ENCODE measurements at regions not wholly inside any gene's neighbourhood (a gene's known extent, or its start where the extent isn't known, plus 50 kb on each side); places are given as distances from the start of the nearest gene placed in this dataset.

DNA sequence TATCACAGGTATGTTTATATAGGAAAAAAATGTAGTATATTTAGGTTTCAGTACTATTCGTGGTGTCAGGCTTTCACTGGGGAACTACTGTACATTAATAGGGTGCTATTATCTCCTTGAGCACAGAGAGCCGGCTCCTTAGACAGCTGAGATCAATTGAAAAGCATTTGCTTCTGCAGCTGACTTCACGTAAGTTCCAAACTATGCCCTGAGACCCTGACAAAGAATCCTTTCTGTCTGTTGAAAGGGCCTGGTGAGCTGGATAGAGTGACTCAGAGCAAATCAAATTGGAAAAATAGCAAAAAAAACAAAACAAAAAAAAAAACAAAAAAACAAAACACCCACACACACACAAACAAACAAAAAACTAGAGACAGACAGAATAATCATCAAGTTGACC, 652.0 kb downstream of the MTRR start:
- Histone ChIP-seq H3K4me3 (no peak overlapping the region), H3K9me3 (ENCODE audit: low read depth) (no peaks in the 10 kb centered on the region), H2AFZ (replicated peaks) (no peak overlapping the region), H3K9ac (no peak overlapping the region), H3K4me2 (peak overlapping the region; percentile 15), H3K36me3 (no peaks in the 10 kb centered on the region), H3K27me3 (no peaks in the 10 kb centered on the region), H3K27ac (peak overlapping the region; percentile 26), H3K4me1 (peaks cover 21% of the 10 kb centered on the region), H3K79me2 (ENCODE audit: low read depth) (no peaks in the 10 kb centered on the region), H3F3A (ENCODE audit: low read depth) (no peaks in the 10 kb centered on the region), H4K20me1 (ENCODE audit: low read depth) (no peaks in the 10 kb centered on the region)
- Mint-ChIP-seq H3K27ac (no peak overlapping the region), H3K4me1 (peaks cover 12% of the 10 kb centered on the region), H3K4me3 (no peak overlapping the region), H3K36me3 (no peaks in the 10 kb centered on the region), H3K27me3 (ENCODE audit: insufficient read depth, low read depth) (no peaks in the 10 kb centered on the region), H3K9me3 (no peaks in the 10 kb centered on the region)
- TF ChIP-seq EZH2 (IDR thresholded peaks at IDR 0.05) (no peak), CTCF (IDR thresholded peaks at IDR 0.05) (no peak), EZH2phosphoT487 (IDR thresholded peaks at IDR 0.05) (no peak)
- peak; percentile 52 for DNase-seq (ENCODE audit: low spot score)

DNA sequence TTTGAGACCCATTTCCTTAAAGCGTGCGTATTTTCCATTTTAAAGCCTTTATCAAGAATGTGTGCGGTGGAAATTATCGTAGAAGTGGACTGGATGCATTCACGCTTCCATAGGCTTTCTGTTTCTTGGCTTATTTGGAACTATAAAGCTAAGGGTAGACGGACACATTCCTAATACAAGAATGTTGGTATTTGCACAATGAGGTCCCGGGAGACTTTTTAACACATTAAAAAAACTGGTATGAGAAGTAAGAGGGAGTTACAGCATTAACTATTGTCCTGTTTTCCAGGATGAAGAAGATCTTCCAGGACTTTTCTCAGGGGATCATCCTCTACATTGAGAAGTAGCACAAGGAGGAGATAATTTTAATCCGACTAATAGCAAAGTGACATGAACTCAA, 653.0 kb downstream of the MTRR start:
- H3K4me1 Mint-ChIP-seq: peaks cover 12% of the 10 kb centered on the region
- no peak overlapping the region for H3K27ac ChIP-seq
- no peak overlapping the region for H3K4me2 ChIP-seq
- no peak for TF ChIP-seq EZH2phosphoT487 (IDR thresholded peaks at IDR 0.05)
- TF ChIP-seq EZH2 (IDR thresholded peaks at IDR 0.05): no peak
- no peak for TF ChIP-seq CTCF (IDR thresholded peaks at IDR 0.05)
- no peaks in the 10 kb centered on the region for H3K9me3 Mint-ChIP-seq
- H4K20me1 ChIP-seq (ENCODE audit: low read depth): no peaks in the 10 kb centered on the region
- H3K9me3 ChIP-seq (ENCODE audit: low read depth): no peaks in the 10 kb centered on the region
- H3K27me3 Mint-ChIP-seq (ENCODE audit: insufficient read depth, low read depth): no peaks in the 10 kb centered on the region
- no peak overlapping the region for H3K4me3 ChIP-seq
- no peak overlapping the region for H3K4me3 Mint-ChIP-seq
- H3K27ac Mint-ChIP-seq: no peak overlapping the region
- peaks cover 21% of the 10 kb centered on the region for H3K4me1 ChIP-seq
- H3K9ac ChIP-seq: no peak overlapping the region
- no peaks in the 10 kb centered on the region for H3K79me2 ChIP-seq (ENCODE audit: low read depth)
- no peaks in the 10 kb centered on the region for H3K36me3 ChIP-seq
- H3F3A ChIP-seq (ENCODE audit: low read depth): no peaks in the 10 kb centered on the region
- no peak overlapping the region for H2AFZ ChIP-seq (replicated peaks)
- H3K27me3 ChIP-seq: no peaks in the 10 kb centered on the region
- H3K36me3 Mint-ChIP-seq: no peaks in the 10 kb centered on the region
- no peak for DNase-seq (ENCODE audit: low spot score)

- Histone ChIP-seq H3F3A (ENCODE audit: low read depth) (no peaks in the 10 kb centered on the region), H3K36me3 (no peaks in the 10 kb centered on the region), H2AFZ (replicated peaks) (no peak overlapping the region), H3K4me3 (no peak overlapping the region), H3K4me2 (no peak overlapping the region), H3K4me1 (peaks cover 21% of the 10 kb centered on the region), H4K20me1 (ENCODE audit: low read depth) (no peaks in the 10 kb centered on the region), H3K9ac (no peak overlapping the region), H3K27ac (no peak overlapping the region), H3K9me3 (ENCODE audit: low read depth) (no peaks in the 10 kb centered on the region), H3K27me3 (no peaks in the 10 kb centered on the region), H3K79me2 (ENCODE audit: low read depth) (no peaks in the 10 kb centered on the region)
- no peak for TF ChIP-seq CTCF (IDR thresholded peaks at IDR 0.05)
- no peak for TF ChIP-seq EZH2phosphoT487 (IDR thresholded peaks at IDR 0.05)
- Mint-ChIP-seq H3K9me3 (no peaks in the 10 kb centered on the region), H3K27ac (no peak overlapping the region), H3K36me3 (no peaks in the 10 kb centered on the region), H3K4me1 (peaks cover 10% of the 10 kb centered on the region), H3K4me3 (no peak overlapping the region), H3K27me3 (ENCODE audit: insufficient read depth, low read depth) (no peaks in the 10 kb centered on the region)
- no peak for DNase-seq (ENCODE audit: low spot score)
Observed at GRCh38 chr5:8522646-8523045, 653.7 kb downstream of the MTRR start.

GRCh38 chr5:8523501-8523900, 654.6 kb downstream of the MTRR start:
- Mint-ChIP-seq H3K27ac (peak overlapping the region; percentile 65), H3K9me3 (no peaks in the 10 kb centered on the region), H3K36me3 (no peaks in the 10 kb centered on the region), H3K27me3 (ENCODE audit: insufficient read depth, low read depth) (peaks cover 3% of the 10 kb centered on the region), H3K4me1 (peaks cover 10% of the 10 kb centered on the region), H3K4me3 (no peak overlapping the region)
- Histone ChIP-seq H3K27ac (no peak overlapping the region), H3K27me3 (no peaks in the 10 kb centered on the region), H3K4me3 (no peak overlapping the region), H3K36me3 (no peaks in the 10 kb centered on the region), H3K4me2 (no peak overlapping the region), H3K9me3 (ENCODE audit: low read depth) (no peaks in the 10 kb centered on the region), H3K9ac (no peak overlapping the region), H3F3A (ENCODE audit: low read depth) (no peaks in the 10 kb centered on the region), H3K79me2 (ENCODE audit: low read depth) (no peaks in the 10 kb centered on the region), H2AFZ (replicated peaks) (no peak overlapping the region), H3K4me1 (peaks cover 21% of the 10 kb centered on the region), H4K20me1 (ENCODE audit: low read depth) (no peaks in the 10 kb centered on the region)
- no peak for DNase-seq (ENCODE audit: low spot score)
- no peak for TF ChIP-seq CTCF (IDR thresholded peaks at IDR 0.05)
- TF ChIP-seq EZH2phosphoT487 (IDR thresholded peaks at IDR 0.05): no peak
- no peak for TF ChIP-seq EZH2 (IDR thresholded peaks at IDR 0.05)
